ENCODE measurements at regions not wholly inside any gene's neighbourhood (a gene's known extent, or its start where the extent isn't known, plus 50 kb on each side); places are given as distances from the start of the nearest gene placed in this dataset.
A peak's percentile ranks its signal among the peaks of the same experiment; 100 is the strongest.
"Not testable (repeated sequence)": the region's sequence is repeated elsewhere in the genome, so short reads cannot be mapped to it uniquely, and the experiment has no call there.

DNA sequence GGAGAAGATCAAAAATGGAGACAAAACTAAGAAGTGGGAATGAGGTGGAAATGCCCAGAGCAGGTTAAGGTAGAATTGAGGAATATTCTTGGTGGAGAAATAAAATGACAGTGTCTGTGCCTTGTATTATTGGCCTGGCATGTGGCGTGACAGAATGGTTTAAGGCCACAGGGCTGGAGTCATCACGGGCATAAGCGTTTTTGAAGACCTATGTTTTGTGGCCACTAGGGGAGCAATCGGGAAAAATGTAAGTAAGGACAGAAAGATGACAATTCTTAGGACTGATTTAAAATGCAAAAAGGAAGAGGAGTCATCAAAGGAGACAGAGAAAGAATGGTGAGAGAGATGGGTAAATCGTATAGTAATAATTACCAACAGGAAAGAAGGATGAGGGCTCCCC, 72.2 kb upstream of the EPB41L4A start:
- no peak overlapping the region for H3K27ac ChIP-seq
- TF ChIP-seq, protein P1, sequence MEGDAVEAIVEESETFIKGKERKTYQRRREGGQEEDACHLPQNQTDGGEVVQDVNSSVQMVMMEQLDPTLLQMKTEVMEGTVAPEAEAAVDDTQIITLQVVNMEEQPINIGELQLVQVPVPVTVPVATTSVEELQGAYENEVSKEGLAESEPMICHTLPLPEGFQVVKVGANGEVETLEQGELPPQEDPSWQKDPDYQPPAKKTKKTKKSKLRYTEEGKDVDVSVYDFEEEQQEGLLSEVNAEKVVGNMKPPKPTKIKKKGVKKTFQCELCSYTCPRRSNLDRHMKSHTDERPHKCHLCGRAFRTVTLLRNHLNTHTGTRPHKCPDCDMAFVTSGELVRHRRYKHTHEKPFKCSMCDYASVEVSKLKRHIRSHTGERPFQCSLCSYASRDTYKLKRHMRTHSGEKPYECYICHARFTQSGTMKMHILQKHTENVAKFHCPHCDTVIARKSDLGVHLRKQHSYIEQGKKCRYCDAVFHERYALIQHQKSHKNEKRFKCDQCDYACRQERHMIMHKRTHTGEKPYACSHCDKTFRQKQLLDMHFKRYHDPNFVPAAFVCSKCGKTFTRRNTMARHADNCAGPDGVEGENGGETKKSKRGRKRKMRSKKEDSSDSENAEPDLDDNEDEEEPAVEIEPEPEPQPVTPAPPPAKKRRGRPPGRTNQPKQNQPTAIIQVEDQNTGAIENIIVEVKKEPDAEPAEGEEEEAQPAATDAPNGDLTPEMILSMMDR (conservative IDR thresholded peaks at IDR 0.05), result peak; percentile 75
- no peak for TF ChIP-seq ZFX (IDR thresholded peaks at IDR 0.05)

DNA sequence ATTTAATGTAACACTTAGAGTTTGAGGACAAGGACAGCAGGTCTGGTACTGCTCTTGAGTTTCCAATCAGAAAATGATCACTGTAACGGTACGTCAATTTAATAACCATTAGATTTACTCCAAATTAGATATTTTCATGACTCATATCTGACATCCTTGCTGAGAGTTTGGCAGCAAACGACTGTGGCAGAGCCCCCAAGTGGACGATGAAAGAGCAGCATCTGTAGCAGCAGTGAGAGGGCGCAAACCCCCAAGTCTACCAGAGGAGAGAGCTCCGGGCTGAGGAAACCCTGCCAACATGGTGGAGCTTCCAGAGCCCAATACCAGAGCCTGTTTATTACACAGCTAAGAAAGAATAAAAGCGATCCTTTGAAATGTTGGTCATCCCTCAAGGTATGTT, 73.2 kb upstream of the EPB41L4A start:
- no peak for TF ChIP-seq ZFX (IDR thresholded peaks at IDR 0.05)
- TF ChIP-seq, protein P1 (conservative IDR thresholded peaks at IDR 0.05), result peak; percentile 37
- no peak overlapping the region for H3K27ac ChIP-seq

DNA sequence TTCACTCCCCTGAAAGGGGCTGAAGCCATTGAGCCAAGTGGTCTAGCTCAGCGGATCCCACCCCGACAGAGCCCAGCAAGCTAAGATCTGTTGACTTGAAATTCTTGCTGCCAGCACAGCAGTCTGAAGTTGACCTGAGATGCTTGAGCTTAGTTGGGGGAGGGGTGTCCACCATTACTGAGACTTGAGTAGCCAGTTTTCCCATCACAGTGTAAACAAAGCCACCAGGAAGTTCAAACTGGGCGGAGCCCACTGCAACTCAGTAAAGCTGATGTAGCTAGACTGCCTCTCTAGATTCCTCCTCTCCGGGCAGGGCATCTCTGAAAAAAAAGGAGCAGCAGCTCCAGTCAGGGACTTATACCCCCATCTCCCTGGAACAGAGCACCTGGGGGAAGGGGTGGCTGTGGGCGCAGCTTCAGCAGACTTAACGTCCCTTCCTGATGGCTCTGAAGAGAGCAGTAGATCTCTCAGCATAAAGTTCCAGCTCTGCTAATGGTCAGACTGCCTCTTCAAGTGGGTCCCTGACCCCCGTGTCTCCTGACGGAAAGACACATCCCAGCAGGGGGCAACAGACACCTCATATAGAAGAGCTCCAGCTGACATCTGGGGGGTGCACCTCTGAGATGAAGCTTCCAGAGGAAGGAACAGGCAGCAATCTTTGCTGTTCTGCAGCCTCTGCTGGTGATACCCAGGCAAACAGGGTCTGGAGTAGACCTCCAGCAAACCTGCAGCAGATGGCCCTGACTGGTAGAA, 84.8 kb upstream of the EPB41L4A start:
- peak overlapping the region; percentile 61 for H3K27ac ChIP-seq

DNA sequence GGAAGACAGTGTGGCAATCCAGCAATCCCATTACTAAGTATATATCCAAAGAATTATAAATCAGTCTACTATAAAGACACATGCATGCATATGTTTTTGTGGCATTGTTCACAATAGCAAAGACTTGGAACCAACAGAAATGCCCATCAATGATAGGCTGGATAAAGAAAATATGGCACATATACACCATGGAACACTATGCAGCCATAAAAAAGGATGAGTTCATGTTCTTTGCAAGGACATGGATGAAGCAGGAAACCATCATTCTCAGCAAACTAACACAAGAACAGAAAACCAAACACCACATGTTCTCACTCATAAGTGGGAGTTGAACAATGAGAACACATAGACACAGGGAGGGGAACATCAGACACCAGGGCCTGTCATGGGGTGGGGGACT, 90.0 kb upstream of the EPB41L4A start:
- H3K27ac ChIP-seq, result not testable (repeated sequence)

DNA sequence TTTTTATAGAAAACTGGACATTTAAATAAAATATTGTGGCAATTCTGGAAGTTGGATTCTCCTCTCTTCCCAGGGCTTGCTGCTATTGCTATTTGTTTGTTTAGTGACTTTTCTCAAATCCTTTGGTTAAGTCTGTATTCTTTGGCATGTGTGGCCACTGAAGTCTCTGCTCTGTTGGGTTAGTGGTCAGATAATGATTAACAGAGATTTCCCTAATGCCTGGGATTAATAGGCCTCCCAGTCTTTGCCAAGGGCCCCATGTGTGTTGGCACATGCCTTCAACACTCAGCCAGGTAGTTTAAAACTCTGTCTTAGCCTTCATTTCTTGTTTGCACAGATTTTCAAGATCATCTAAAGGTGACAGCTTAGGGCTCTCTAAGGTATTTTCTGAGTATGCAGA, 92.8 kb upstream of the EPB41L4A start:
- H3K27ac ChIP-seq, result no peak overlapping the region
- TF ChIP-seq, protein P1 (conservative IDR thresholded peaks at IDR 0.05), result no peak
- no peak for TF ChIP-seq ZFX (IDR thresholded peaks at IDR 0.05)

DNA sequence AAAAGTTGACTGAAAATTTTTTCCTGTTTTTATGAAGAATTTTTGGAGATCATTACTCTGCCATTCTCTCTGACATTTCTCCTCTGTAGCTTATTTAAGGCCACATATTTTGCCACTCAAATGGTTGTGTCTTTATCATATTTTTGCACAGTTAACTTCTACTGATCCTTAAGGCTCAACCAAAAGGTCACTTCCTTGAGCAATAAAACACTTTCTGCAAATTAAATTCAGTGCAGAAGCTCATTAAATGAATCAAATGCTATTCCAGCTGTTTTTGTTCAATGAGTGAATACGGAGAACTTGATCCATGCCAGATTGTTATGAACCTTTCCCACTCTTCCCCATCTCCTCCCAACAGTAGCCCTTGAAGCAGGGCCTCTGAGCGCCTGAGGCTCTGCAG, 93.8 kb upstream of the EPB41L4A start:
- TF ChIP-seq, protein P1 (conservative IDR thresholded peaks at IDR 0.05), result no peak
- TF ChIP-seq ZFX (IDR thresholded peaks at IDR 0.05), result no peak
- no peak overlapping the region for H3K27ac ChIP-seq

DNA sequence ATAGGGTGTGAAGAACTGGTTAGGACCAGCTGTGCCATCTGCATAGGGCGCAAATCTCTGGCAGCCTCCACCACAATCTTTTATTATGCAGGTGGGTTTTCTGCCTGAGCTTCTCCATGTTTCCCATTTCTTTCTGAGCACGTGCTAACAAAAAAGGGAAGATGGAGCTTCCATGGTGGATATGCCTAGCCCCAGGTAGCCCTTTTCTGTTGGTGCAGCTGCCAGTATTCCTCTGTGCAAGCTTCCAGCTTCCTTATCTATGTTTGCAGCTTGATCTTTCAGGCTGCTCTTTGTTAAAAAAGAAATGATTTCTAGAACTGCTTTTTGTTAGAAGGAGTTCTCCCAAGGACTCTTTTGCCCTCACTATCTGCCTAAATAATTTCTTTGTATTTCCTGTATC, 95.0 kb upstream of the EPB41L4A start:
- no peak for TF ChIP-seq ZFX (IDR thresholded peaks at IDR 0.05)
- TF ChIP-seq, protein P1 (conservative IDR thresholded peaks at IDR 0.05), result no peak
- no peak overlapping the region for H3K27ac ChIP-seq

DNA sequence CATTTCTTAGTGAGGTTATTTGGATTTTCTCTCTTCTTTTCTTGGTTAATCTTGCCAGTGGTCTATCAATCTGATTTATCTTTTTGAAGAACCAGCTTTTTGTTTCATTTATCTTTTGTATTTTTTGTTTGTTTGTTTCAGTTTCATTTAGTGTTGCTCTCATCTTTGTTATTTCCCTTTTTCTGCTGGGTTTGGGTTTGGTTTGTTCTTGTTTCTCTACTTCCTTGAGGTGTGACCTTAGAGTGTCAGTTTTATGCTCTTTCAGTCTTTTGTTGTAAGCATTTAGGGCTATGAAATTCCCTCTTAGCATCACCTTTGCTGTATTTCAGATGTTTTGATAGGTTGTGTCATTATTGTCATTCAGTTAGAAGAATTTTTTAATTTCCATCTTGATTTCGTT, 101.4 kb upstream of the EPB41L4A start:
- not testable (repeated sequence) for H3K27ac ChIP-seq

DNA sequence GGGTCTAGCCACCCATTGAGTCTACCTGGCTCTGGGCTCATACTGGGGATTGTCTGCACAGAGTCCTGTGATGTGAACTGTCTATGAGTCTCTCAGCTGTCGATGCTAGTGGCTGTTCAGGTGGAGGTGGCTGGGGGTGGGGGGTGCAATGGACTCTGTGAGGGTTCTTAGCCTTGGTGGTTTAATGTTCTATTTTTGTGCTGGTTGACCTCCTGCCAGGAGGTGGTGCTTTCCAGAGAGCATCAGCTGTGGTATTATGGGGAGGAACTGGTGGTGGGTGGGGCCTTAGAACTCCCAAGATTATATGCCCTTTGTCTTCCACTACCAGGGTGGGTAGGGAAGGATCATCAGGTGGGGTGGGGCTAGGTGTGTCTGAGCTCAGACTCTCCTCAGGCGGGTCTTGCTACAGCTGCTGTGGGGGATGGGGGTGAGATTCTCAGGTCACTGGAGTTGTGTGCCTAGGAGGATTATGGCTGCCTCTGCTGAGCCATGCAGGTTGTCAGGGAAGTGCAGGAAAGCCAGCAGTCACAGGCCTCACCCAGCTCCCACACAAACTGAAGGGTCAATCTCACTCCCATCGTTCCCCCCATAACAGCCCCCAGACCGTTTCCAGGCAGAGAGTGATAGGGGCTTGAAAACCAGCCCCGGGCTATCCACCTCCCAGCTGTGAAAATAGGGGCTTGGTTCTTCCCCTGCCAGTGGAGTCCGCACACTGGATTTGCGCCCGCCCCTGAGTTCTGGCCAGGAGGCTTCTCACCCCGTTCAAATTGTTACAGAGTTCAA, 104.0 kb upstream of the EPB41L4A start:
- H3K27ac ChIP-seq, result not testable (repeated sequence)

DNA sequence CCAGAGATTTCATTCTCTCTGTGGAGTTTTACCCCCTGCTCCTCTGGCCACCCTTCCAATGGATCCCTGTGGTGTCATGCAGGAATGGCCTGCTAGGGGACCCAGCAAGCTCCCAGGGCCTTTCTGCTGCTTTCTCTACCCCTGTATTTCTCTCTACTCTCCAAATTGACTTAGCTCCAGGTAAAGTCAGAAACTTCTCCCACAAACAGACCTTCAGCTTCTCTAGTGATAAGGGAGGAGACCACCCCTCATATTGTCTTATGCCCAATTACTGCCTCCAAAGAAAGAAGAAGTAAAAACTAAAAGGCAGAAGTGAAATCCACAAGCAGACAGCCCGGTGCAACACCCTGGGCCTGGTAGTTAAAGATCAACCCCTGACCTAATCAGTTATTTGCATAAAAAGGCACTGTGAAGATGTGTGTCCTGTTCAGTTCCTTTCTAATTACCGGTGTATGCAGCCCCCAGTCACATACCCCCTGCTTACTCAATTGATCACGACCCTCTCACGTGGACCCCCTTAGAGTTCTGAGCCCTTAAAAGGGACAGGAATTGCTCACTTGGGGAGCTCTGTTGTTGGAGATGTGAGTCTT, 104.7 kb upstream of the EPB41L4A start:
- H3K27ac ChIP-seq, result not testable (repeated sequence)

Measured in C4-2B (cell line).